Skeletal muscle tissue (tissue), 3 donors: ENCODE measurements at regions not wholly inside any gene's neighbourhood (a gene's known extent, or its start where the extent isn't known, plus 50 kb on each side); places are given as distances from the start of the nearest gene placed in this dataset.
A peak's percentile ranks its signal among the peaks of the same experiment; 100 is the strongest.

Experiments used
- H3K27ac ChIP-seq: one replicate; pipeline ENCODE4 v1.7.0; 2013; ENCODE audit warnings: mild to moderate bottlenecking, low read depth, low read length, inconsistent platforms
- H3K27me3 ChIP-seq, 3 donors: one replicate each; pipeline ENCODE4 v1.7.0; 2013; ENCODE audit warnings: low read length in 3 of 3; ENCODE audit not compliant: control insufficient read depth in 3 of 3, insufficient read depth in 3 of 3
- H3K36me3 ChIP-seq, 3 donors: one replicate each; pipeline ENCODE4 v1.7.0; 2013; ENCODE audit warnings: low read length in 3 of 3; ENCODE audit not compliant: control insufficient read depth in 3 of 3, insufficient read depth in 3 of 3
- H3K4me1 ChIP-seq, 3 donors: one replicate each; pipeline ENCODE4 v1.7.0; 2013; ENCODE audit warnings: low read length in 3 of 3, mild to moderate bottlenecking in 3 of 3; ENCODE audit not compliant: control insufficient read depth in 3 of 3, insufficient read depth in 3 of 3
- H3K4me3 ChIP-seq, 3 donors: one replicate each; pipeline ENCODE4 v1.7.0; 2013; ENCODE audit warnings: low read length in 3 of 3
- H3K9ac ChIP-seq, 3 donors: one replicate each; pipeline ENCODE4 v1.7.0; 2013; ENCODE audit warnings: low read length in 3 of 3, mild to moderate bottlenecking in 3 of 3, moderate library complexity in 2 of 3, low read depth in 1 of 3
- H3K9me3 ChIP-seq, 3 donors: one replicate each; pipeline ENCODE4 v1.7.0; 2013; ENCODE audit warnings: low read length in 3 of 3; ENCODE audit not compliant: control insufficient read depth in 3 of 3
- donor health status: Osteomylitis.

GRCh38 chr15:39153716-39154115, 427.2 kb upstream of the THBS1 start:
- Histone ChIP-seq H3K9ac (no peak overlapping the region), H3K27ac (no peak overlapping the region), H3K4me1 (no peaks in the 10 kb centered on the region)

GRCh38 chr15:39154227-39154638, 426.6 kb upstream of the THBS1 start:
- Histone ChIP-seq H3K27me3 (no peaks in the 10 kb centered on the region), H3K9me3 (no peaks in the 10 kb centered on the region), H3K9ac (no peak overlapping the region), H3K36me3 (no peaks in the 10 kb centered on the region), H3K27ac (no peak overlapping the region), H3K4me3 (no peak overlapping the region), H3K4me1 (no peaks in the 10 kb centered on the region)

More at GRCh38 chr15:39153716-39154115, 427.2 kb upstream of the THBS1 start:
- Histone ChIP-seq H3K36me3 (no peaks in the 10 kb centered on the region), H3K4me3 (no peak overlapping the region), H3K27me3 (no peaks in the 10 kb centered on the region), H3K9me3 (no peaks in the 10 kb centered on the region)

- H3K9ac ChIP-seq, result no peak overlapping the region
- no peaks in the 10 kb centered on the region for H3K4me1 ChIP-seq
- no peak overlapping the region for H3K27ac ChIP-seq
These were observed 426.1 kb upstream of the THBS1 start for GRCh38 chr15:39154776-39155175.

GRCh38 chr15:39156166-39156565, 424.7 kb upstream of the THBS1 start:
- peak overlapping the region; percentile 49 for H3K27ac ChIP-seq
- no peaks in the 10 kb centered on the region for H3K36me3 ChIP-seq
- no peaks in the 10 kb centered on the region for H3K4me1 ChIP-seq
- no peak overlapping the region for H3K4me3 ChIP-seq
- no peak overlapping the region for H3K9ac ChIP-seq
- H3K27me3 ChIP-seq, result no peaks in the 10 kb centered on the region
- H3K9me3 ChIP-seq, result no peaks in the 10 kb centered on the region

More at GRCh38 chr15:39154776-39155175, 426.1 kb upstream of the THBS1 start:
- H3K9me3 ChIP-seq, result no peaks in the 10 kb centered on the region
- no peaks in the 10 kb centered on the region for H3K36me3 ChIP-seq
- no peak overlapping the region for H3K4me3 ChIP-seq
- no peaks in the 10 kb centered on the region for H3K27me3 ChIP-seq

GRCh38 chr15:39156646-39157250, 424.1 kb upstream of the THBS1 start:
- Histone ChIP-seq H3K9me3 (no peaks in the 10 kb centered on the region), H3K27ac (peak overlapping the region; percentile 49), H3K4me1 (no peaks in the 10 kb centered on the region), H3K9ac (no peak overlapping the region), H3K27me3 (no peaks in the 10 kb centered on the region), H3K4me3 (no peak overlapping the region), H3K36me3 (no peaks in the 10 kb centered on the region)

GRCh38 chr15:39157882-39158281, 423.0 kb upstream of the THBS1 start:
- Histone ChIP-seq H3K4me3 (no peak overlapping the region), H3K4me1 (no peaks in the 10 kb centered on the region), H3K27me3 (no peaks in the 10 kb centered on the region), H3K9ac (no peak overlapping the region), H3K27ac (no peak overlapping the region), H3K9me3 (no peaks in the 10 kb centered on the region), H3K36me3 (no peaks in the 10 kb centered on the region)

GRCh38 chr15:39159833-39160232, 421.0 kb upstream of the THBS1 start:
- Histone ChIP-seq H3K9ac (no peak overlapping the region), H3K4me1 (no peaks in the 10 kb centered on the region), H3K9me3 (no peaks in the 10 kb centered on the region), H3K27ac (no peak overlapping the region), H3K4me3 (no peak overlapping the region), H3K36me3 (no peaks in the 10 kb centered on the region), H3K27me3 (no peaks in the 10 kb centered on the region)

- Histone ChIP-seq H3K9me3 (no peaks in the 10 kb centered on the region), H3K36me3 (no peaks in the 10 kb centered on the region), H3K9ac (no peak overlapping the region), H3K4me1 (no peaks in the 10 kb centered on the region), H3K27ac (no peak overlapping the region), H3K4me3 (no peak overlapping the region), H3K27me3 (no peaks in the 10 kb centered on the region)
These were observed 419.8 kb upstream of the THBS1 start for GRCh38 chr15:39161096-39161495.

GRCh38 chr15:39165020-39165706, 415.7 kb upstream of the THBS1 start:
- no peak overlapping the region for H3K9ac ChIP-seq

GRCh38 chr15:39167164-39168058, 413.5 kb upstream of the THBS1 start:
- H3K36me3 ChIP-seq, result no peaks in the 10 kb centered on the region

More at GRCh38 chr15:39165020-39165706, 415.7 kb upstream of the THBS1 start:
- no peak overlapping the region for H3K27ac ChIP-seq
- H3K4me1 ChIP-seq, result no peaks in the 10 kb centered on the region
- no peaks in the 10 kb centered on the region for H3K36me3 ChIP-seq
- H3K27me3 ChIP-seq, result no peaks in the 10 kb centered on the region
- H3K4me3 ChIP-seq, result no peak overlapping the region
- H3K9me3 ChIP-seq, result no peaks in the 10 kb centered on the region

More at GRCh38 chr15:39167164-39168058, 413.5 kb upstream of the THBS1 start:
- H3K4me1 ChIP-seq, result peaks cover 3 to 6% (median 6%) of the 10 kb centered on the region in 3 donors
- H3K9me3 ChIP-seq, result no peaks in the 10 kb centered on the region
- H3K27ac ChIP-seq, result no peak overlapping the region
- no peaks in the 10 kb centered on the region for H3K27me3 ChIP-seq
- H3K9ac ChIP-seq, result no peak overlapping the region
- H3K4me3 ChIP-seq, result no peak overlapping the region
